Lower leg skin (tissue), 4 donors: ENCODE measurements at regions not wholly inside any gene's neighbourhood (a gene's known extent, or its start where the extent isn't known, plus 50 kb on each side); places are given as distances from the start of the nearest gene placed in this dataset.

ENCODE experiments used
- DNase-seq, 2 donors: peaks; one replicate each; pipeline ENCODE4 v3.0.0-alpha.2; 2019; ENCODE audit warnings: low spot score in 2 of 2
- H3K4me3 ChIP-seq: fragments of 200-600 bp; sonication (generic); 2 replicates; pipeline ENCODE4 v1.5.1; 2017; ENCODE audit warnings: mild to moderate bottlenecking, low read depth; ENCODE audit not compliant: poor library complexity, severe bottlenecking
- CTCF ChIP-seq, 3 donors: fragments of 450-650 bp; IDR thresholded peaks; one replicate each; pipeline ENCODE4 v1.5.1; 2016; ENCODE audit warnings: antibody characterized with exemption in 3 of 3, mild to moderate bottlenecking in 3 of 3, moderate library complexity in 2 of 3
- POLR2A ChIP-seq, 2 donors: fragments of 450-650 bp; IDR thresholded peaks; one replicate each; pipeline ENCODE4 v1.6.1; 2016 to 2017; ENCODE audit warnings: antibody characterized with exemption in 2 of 2, mild to moderate bottlenecking in 1 of 2, moderate library complexity in 1 of 2
- WGBS, 2 donors: methylation state at CpG; one replicate each; pipeline ENCODE4 v1.1.5; 2018; 5-methylcytosine and 5-hydroxymethylcytosine counted together
- intact Hi-C: fragments of 100-400 bp; cut with DNase I; formaldehyde crosslinking; loops from one replicate; pipeline ENCODE4 v1.15.0; 2023; ENCODE audit warnings: low total_unique reads

DNA sequence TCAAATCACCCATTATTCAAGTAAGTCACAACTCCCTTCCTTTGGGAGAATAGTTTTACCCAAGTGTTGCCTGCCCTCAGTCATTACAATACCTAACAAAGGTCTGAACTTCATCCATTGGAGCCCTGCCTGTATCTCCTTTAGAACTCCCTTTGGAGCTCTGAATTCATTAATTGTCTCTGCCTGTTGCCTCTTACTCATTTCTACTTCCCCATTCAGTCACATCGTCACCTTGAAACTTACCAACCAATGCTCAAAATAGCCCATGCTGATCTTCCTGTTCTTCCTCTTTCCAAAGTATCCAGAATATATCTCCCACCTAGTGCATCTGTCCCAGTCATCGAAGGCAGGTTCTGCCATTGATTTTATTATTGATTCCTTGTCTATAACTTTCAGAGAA, 120.7 kb upstream of the ADGRF1 start:
- no peak for TF ChIP-seq POLR2A (IDR thresholded peaks at IDR 0.05)
- no peak for TF ChIP-seq CTCF (IDR thresholded peaks at IDR 0.05)
- intact Hi-C loops: no loop called here
- no peak for DNase-seq
- H3K4me3 ChIP-seq: no peak overlapping the region
- WGBS, 2 donors: 81 to 88% methylated on average over 2 of the region's 2 CpGs

DNA sequence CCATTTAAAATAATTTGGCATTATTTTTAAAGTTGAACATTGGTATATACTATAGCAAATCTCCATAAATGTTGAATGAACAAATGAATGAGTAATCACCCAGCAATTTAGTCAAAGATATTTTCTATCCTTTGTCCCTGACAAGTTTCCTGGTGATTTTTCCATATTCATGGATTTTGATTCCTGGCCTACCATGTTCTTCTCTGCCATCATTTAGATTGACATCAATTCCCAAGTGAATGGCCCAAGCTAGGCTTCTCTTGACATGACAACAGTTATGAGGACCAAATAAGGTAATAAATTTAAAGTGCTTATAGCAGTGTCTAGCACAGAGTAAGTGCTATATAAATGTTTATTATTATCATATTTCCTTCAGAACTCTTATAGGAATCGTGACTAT, 120.1 kb upstream of the ADGRF1 start:
- no peak overlapping the region for H3K4me3 ChIP-seq
- intact Hi-C loops: no loop called here
- TF ChIP-seq CTCF (IDR thresholded peaks at IDR 0.05) (no peak), POLR2A (IDR thresholded peaks at IDR 0.05) (no peak)
- no peak for DNase-seq
- 81 to 94% methylated on average over 1 of the region's 1 CpG for WGBS, 2 donors

GRCh38 chr6:47161176-47161687, 119.1 kb upstream of the ADGRF1 start:
- TF ChIP-seq POLR2A (IDR thresholded peaks at IDR 0.05) (no peak), CTCF (IDR thresholded peaks at IDR 0.05) (no peak)
- H3K4me3 ChIP-seq: no peak overlapping the region
- DNase-seq: peak in 1 of 2 donors; percentile 21
- intact Hi-C loops: no loop called here

DNA sequence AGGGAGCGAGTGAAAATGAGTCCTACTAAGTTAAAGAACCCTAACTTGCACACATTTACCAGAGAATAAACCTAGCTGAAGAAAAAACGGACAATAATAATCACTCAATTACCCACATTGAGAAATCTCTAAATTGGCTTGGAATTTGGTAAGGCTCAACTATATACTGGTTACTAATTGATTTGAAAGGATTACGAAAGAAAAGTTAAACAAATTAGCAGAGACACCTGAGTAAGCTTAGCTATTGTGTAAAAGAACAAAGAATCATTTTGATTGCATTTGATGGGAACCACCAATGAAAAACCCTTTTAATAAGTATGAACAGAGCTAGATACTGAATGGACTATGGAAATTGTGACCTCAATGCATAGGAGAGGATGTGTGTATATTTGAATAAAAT, 118.6 kb upstream of the ADGRF1 start:
- WGBS, 2 donors: 85 to 89% methylated on average over 3 of the region's 3 CpGs
- no peak overlapping the region for H3K4me3 ChIP-seq
- no peak for DNase-seq
- TF ChIP-seq POLR2A (IDR thresholded peaks at IDR 0.05) (no peak), CTCF (IDR thresholded peaks at IDR 0.05) (no peak)
- intact Hi-C loops: no loop called here

DNA sequence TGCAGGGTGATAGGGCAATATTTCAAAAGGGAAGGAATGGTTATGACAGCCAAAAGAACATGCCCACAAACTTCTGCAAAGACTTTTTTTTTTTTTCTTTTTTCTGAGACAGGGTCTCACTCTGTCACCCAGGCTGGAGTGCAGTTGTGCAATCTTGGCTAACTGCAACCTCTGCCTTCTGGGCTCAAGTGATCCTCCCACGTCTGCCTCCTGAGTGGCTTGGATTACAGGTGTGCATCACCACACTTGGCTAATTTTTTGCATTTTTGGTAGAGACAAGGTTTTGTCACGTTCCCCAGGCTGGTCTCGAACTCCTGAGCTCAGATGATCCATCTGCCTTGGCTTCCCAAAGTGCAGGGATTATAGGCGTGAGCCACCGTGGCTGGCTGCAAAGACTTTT, 117.6 kb upstream of the ADGRF1 start:
- intact Hi-C loops: no loop called here
- no peak overlapping the region for H3K4me3 ChIP-seq
- 80 to 86% methylated on average over 5 of the region's 5 CpGs for WGBS, 2 donors
- TF ChIP-seq CTCF (IDR thresholded peaks at IDR 0.05): no peak
- DNase-seq: no peak

GRCh38 chr6:47157653-47158219, 115.6 kb upstream of the ADGRF1 start:
- no peak overlapping the region for H3K4me3 ChIP-seq
- TF ChIP-seq POLR2A (IDR thresholded peaks at IDR 0.05) (no peak), CTCF (IDR thresholded peaks at IDR 0.05) (no peak)
- intact Hi-C loops: no loop called here
- 49 to 50% methylated on average over 2 of the region's 2 CpGs for WGBS, 2 donors
- no peak for DNase-seq
